AG04449 (cell line): ENCODE measurements at regions not wholly inside any gene's neighbourhood (a gene's known extent, or its start where the extent isn't known, plus 50 kb on each side); places are given as distances from the start of the nearest gene placed in this dataset.

Source experiments
- CTCF ChIA-PET: fragments of 350-600 bp; formaldehyde crosslinking; extraction: SDS; loops from one replicate; lab custom pipeline; 2021; ENCODE audit warnings: antibody characterized with exemption; lab: Yijun Ruan, JAX
- POLR2A ChIA-PET: fragments of 400-600, 350-600 bp; formaldehyde crosslinking; extraction: SDS; loops from one replicate; lab custom pipeline; 2020; ENCODE audit warnings: antibody characterized with exemption, inconsistent platforms; lab: Yijun Ruan, JAX
- DNase-seq: peaks from one replicate; pipeline ENCODE4 v3.0.0-alpha.2; 2010; ENCODE audit warnings: low read depth, low spot score
- H3K4me3 ChIP-seq: 2 replicates; pipeline ENCODE4 v1.5.1; 2011; ENCODE audit warnings: low read depth, mild to moderate bottlenecking, control low read depth, low read length
- CTCF ChIP-seq: IDR thresholded peaks from one replicate; pipeline ENCODE4 v1.5.1; 2011; ENCODE audit warnings: mild to moderate bottlenecking, moderate library complexity, low read length, control low read depth, inconsistent platforms; ENCODE audit not compliant: insufficient read depth; ENCODE audit errors: missing control alignments

DNA sequence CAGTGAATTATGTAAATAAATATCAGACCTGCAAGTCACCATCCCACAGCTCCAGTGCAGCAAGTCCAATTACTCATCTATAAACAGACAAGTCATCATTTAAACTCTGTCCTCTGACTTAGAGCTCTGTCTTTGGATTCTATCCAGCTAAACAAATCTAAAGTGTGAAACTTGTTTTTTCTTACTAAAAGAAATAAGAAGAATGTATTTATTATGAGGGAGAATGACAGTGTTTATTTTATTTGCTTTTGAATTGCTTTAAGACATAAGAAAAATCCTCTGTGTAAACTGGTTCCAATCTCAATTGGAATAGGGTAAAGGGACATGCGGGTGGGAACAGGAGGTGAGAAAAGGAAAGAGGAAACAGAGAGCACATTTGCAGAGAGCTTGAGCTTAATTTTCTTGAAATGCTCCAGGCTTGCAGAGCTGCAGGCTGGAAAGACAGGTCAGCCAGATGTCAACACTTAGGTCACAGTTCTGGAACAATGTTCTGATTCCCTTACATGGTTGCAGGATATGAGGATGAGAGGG lies 355.8 kb downstream of the MEIS1 start:
- DNase-seq, result no peak
- CTCF ChIA-PET, result no interaction called here
- POLR2A ChIA-PET, result interaction anchor here (0.5 to 0.6 kb wide), 2 partner anchors 48 to 72 kb away, joined by 3 read pairs; no protein-coding TSS in a partner anchor
- no peak for TF ChIP-seq CTCF
- no peak overlapping the region for H3K4me3 ChIP-seq

- H3K4me3 ChIP-seq, result no peak overlapping the region
- DNase-seq, result no peak
- ChIA-PET CTCF (no interaction called here), POLR2A (no interaction called here)
- no peak for TF ChIP-seq CTCF
Observed at GRCh38 chr2:66794070-66794469, 359.1 kb downstream of the MEIS1 start.

GRCh38 chr2:66794551-66794950 lies 359.6 kb downstream of the MEIS1 start:
- ChIA-PET POLR2A (no interaction called here), CTCF (no interaction called here)
- TF ChIP-seq CTCF, result no peak
- no peak for DNase-seq
- H3K4me3 ChIP-seq, result no peak overlapping the region

DNA sequence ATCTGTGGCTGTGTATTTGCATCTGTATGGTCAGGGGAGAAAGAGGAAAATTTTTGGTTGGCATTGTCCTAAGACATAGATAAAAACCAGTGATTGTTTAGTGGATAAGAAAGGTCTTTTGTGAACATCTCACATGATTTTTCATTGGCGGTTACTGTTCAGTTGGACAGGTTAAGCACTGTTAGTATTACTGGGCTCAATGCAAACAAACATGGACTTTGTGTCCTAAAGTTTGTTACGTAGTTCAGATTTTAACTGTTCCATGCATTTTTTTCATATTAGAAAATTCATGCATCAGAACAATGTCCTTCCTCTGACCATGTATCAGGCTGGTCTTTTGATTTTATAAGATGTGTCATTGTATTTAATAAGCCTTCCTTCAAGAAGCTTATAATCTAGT lies 368.0 kb downstream of the MEIS1 start:
- DNase-seq, result no peak
- CTCF ChIA-PET, result no interaction called here
- POLR2A ChIA-PET, result interaction anchor here (0.7 kb wide), 1 partner anchor 1142 kb away, joined by 4 read pairs; no protein-coding TSS in a partner anchor
- H3K4me3 ChIP-seq, result no peak overlapping the region
- TF ChIP-seq CTCF, result no peak

GRCh38 chr2:66803726-66804125 lies 368.8 kb downstream of the MEIS1 start:
- ChIA-PET POLR2A (interaction anchor here (0.7 kb wide), 1 partner anchor 1143 kb away, joined by 4 read pairs; no protein-coding TSS in a partner anchor), CTCF (interaction anchor here (1.3 kb wide), 1 partner anchor 431 kb away, joined by 4 read pairs; no protein-coding TSS in a partner anchor)
- TF ChIP-seq CTCF, result no peak
- H3K4me3 ChIP-seq, result no peak overlapping the region
- peak; percentile 33 for DNase-seq

DNA sequence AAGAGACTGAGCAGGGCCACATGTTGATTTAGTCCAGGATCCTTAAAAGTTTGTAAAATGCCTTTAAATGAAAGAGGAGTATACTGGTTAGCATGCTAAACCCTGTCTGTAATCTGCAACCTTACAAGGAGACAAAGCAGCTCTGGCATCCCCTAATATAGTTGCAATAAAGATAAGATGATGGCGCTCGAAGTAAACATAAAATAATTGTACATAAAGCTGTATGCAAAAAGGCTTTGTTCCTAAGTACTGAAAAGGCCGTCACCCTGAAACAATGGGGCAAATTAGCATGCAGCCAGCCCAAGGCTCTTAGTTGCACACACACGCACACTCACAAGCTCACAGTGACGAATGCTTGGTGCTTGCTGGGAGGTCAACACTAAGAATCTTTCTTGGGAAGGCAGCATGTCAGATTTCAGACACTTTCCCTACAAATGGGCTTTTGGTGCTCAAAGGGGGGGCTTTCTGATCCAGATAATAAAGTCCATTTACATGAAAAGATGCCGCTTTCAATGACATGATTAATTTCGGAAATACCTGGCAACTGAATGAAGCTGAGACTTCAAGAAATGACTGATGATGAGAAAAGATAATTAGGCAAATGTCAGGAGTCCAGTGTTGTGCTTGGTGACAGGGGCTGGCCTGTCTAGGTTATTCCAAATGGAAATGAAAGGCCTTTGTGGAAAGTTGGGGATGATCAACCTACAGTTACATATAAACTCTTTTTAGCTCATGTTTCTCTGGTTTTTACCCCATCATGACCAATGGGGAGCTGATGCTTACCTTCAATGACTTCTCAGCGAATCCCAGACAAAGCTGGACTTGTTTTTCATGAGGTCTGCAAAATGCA lies 370.3 kb downstream of the MEIS1 start:
- TF ChIP-seq CTCF, result no peak
- no peak for DNase-seq
- CTCF ChIA-PET, result no interaction called here
- POLR2A ChIA-PET, result no interaction called here
- no peak overlapping the region for H3K4me3 ChIP-seq
